B cell (primary cell): ENCODE measurements at regions not wholly inside any gene's neighbourhood (a gene's known extent, or its start where the extent isn't known, plus 50 kb on each side); places are given as distances from the start of the nearest gene placed in this dataset.
"Not testable (repeated sequence)": the region's sequence is repeated elsewhere in the genome, so short reads cannot be mapped to it uniquely, and the experiment has no call there.

Source experiments
- ATAC-seq: fragments of 200-7000 bp; cut with Tn5 transposase; one replicate; pipeline ENCODE4 v1.10.0; 2021; ENCODE audit warnings: low read depth, mild to moderate bottlenecking, moderate number of reproducible peaks, moderate library complexity
- CTCF ChIA-PET: fragments of 350-600 bp; sonication (Branson Sonifier 250); formaldehyde crosslinking; loops from one replicate; lab custom pipeline; 2021; ENCODE audit warnings: antibody characterized with exemption, inconsistent platforms; lab: Charles Lee
- POLR2A ChIA-PET: fragments of 350-600 bp; sonication (Branson Sonifier 250); formaldehyde crosslinking; loops from one replicate; lab custom pipeline; 2021; ENCODE audit warnings: antibody characterized with exemption; lab: Charles Lee
- DNase-seq: peaks from one replicate; pipeline ENCODE4 v3.0.0; 2013
- H2AFZ ChIP-seq: 2 replicates; pipeline ENCODE4 v1.6.1; 2012; ENCODE audit warnings: mild to moderate bottlenecking, low read depth, low read length; ENCODE audit not compliant: insufficient read depth, poor library complexity, severe bottlenecking
- H3K27ac ChIP-seq, 2 donors: 1 replicate in 1 of 2; 2 replicates in 1 of 2; pipeline ENCODE4 v1.5.1; 2012 to 2013; ENCODE audit warnings: low read length in 2 of 2, mild to moderate bottlenecking in 2 of 2, moderate library complexity in 1 of 2
- H3K27me3 ChIP-seq, 4 experiments: fragments of 200-600 bp in 1 of 4; sonication (generic) in 1 of 4; replicated peaks in 1 of 4; 1 replicate in 2 of 4; 2 replicates in 2 of 4; pipeline versions ENCODE4 v1.6.1 to v1.7.0; 2013 to 2016; ENCODE audit warnings: low read length in 3 of 4, mild to moderate bottlenecking in 2 of 4, mixed read lengths in 1 of 4, moderate library complexity in 1 of 4; ENCODE audit not compliant: insufficient read depth in 4 of 4, control insufficient read depth in 3 of 4; ENCODE audit errors: control extremely low read depth in 1 of 4
- H3K36me3 ChIP-seq, 2 experiments: replicated peaks in 1 of 2; 1 replicate in 1 of 2; 2 replicates in 1 of 2; pipeline versions ENCODE4 v1.6.1 to v1.7.1; 2013; ENCODE audit warnings: low read length in 1 of 2; ENCODE audit not compliant: insufficient read depth in 2 of 2, control insufficient read depth in 1 of 2; ENCODE audit errors: control extremely low read depth in 1 of 2, extremely low read depth in 1 of 2
- H3K4me1 ChIP-seq, 2 donors: fragments of 200-600 bp in 1 of 2; sonication (generic) in 1 of 2; 1 replicate in 1 of 2; 2 replicates in 1 of 2; pipeline versions ENCODE4 v1.5.1 to v1.6.1; 2013 to 2017; ENCODE audit warnings: low read length in 2 of 2; ENCODE audit not compliant: control insufficient read depth in 2 of 2, insufficient read depth in 2 of 2
- H3K4me2 ChIP-seq: replicated peaks from 2 replicates; pipeline ENCODE3; 2012; ENCODE audit warnings: mild to moderate bottlenecking, low read depth, low read length; ENCODE audit not compliant: poor library complexity, severe bottlenecking
- H3K4me3 ChIP-seq, 5 experiments: fragments of 200-600 bp in 1 of 5; sonication (generic) in 1 of 5; 1 replicate in 3 of 5; 2 replicates in 2 of 5; pipeline versions ENCODE4 v1.5.1 to v1.7.0; 2011 to 2016; ENCODE audit warnings: low read length in 4 of 5, mild to moderate bottlenecking in 4 of 5, low read depth in 2 of 5, control low read depth in 1 of 5, moderate library complexity in 1 of 5; ENCODE audit not compliant: insufficient read depth in 1 of 5; ENCODE audit errors: control extremely low read depth in 1 of 5, extremely low read depth in 1 of 5
- H3K79me2 ChIP-seq: fragments of 200-600 bp; sonication (generic); one replicate; pipeline ENCODE4 v1.6.0; 2016; ENCODE audit warnings: low read length; ENCODE audit not compliant: control insufficient read depth, insufficient read depth
- H3K9ac ChIP-seq: fragments of 200-600 bp; sonication (generic); 2 replicates; pipeline ENCODE4 v1.6.1; 2017; ENCODE audit warnings: mild to moderate bottlenecking, low read length, moderate library complexity
- H3K9me3 ChIP-seq, 3 donors: one replicate each; pipeline versions ENCODE4 v1.6.1 to v1.7.1; 2013; ENCODE audit warnings: low read length in 2 of 3; ENCODE audit not compliant: control insufficient read depth in 2 of 3, insufficient read depth in 1 of 3; ENCODE audit errors: control extremely low read depth in 1 of 3
- H4K20me1 ChIP-seq: 2 replicates; pipeline ENCODE4 v1.6.0; 2012; ENCODE audit warnings: mild to moderate bottlenecking, low read length; ENCODE audit not compliant: insufficient read depth, control insufficient read depth, poor library complexity, severe bottlenecking
- H3K27ac Mint-ChIP-seq: one replicate; pipeline ENCODE4 v1.8.0; 2021; ENCODE audit warnings: mixed read lengths
- H3K27me3 Mint-ChIP-seq: one replicate; pipeline ENCODE4 v1.8.0; 2021; ENCODE audit warnings: mixed read lengths
- H3K4me1 Mint-ChIP-seq: one replicate; pipeline ENCODE4 v1.8.0; 2021; ENCODE audit warnings: mixed read lengths
- H3K4me3 Mint-ChIP-seq: one replicate; pipeline ENCODE4 v1.8.0; 2021; ENCODE audit warnings: mixed read lengths
- H3K9me3 Mint-ChIP-seq: one replicate; pipeline ENCODE4 v1.8.0; 2022; ENCODE audit warnings: mixed read lengths; ENCODE audit not compliant: insufficient read depth
- WGBS: methylation state at CpG from one replicate; pipeline ENCODE4 v1.1.5; 2013; ENCODE audit warnings: missing lambda C conversion rate; ENCODE audit not compliant: insufficient coverage; 5-methylcytosine and 5-hydroxymethylcytosine counted together
- intact Hi-C: fragments of 100-400 bp; cut with micrococcal nuclease; formaldehyde crosslinking; loops from one replicate; pipeline ENCODE4 v1.10.0; 2022

DNA sequence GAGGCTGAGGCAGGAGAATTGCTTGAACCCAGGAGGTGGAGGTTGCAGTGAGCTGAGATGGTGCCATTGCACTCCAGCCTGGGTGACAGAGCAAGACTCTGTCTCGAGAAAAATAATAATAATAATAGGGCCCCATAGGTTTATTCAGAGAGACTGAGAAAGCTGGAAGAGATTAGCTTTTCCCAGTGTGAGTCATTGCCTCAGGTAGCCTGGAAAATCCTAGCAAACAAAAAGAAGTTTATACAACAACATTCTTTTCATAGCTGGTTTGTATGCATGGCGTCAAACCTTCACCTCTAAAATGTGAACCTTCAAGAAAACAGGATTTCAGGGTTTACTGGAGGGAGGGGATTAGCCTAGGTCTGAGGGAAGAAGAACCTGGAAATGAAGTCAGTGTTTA, 2768.8 kb upstream of the TPTE start:
- POLR2A ChIA-PET, H3K27ac ChIP-seq, H3K4me1 Mint-ChIP-seq, H3K9ac ChIP-seq, H3K36me3 ChIP-seq, H3K27me3 ChIP-seq, H3K9me3 ChIP-seq, CTCF ChIA-PET, H3K79me2 ChIP-seq, H3K27me3 Mint-ChIP-seq, H2AFZ ChIP-seq, H3K27ac Mint-ChIP-seq, H3K9me3 Mint-ChIP-seq, H3K4me1 ChIP-seq, intact Hi-C loops, H4K20me1 ChIP-seq, ATAC-seq, H3K4me2 ChIP-seq, DNase-seq, H3K4me3 Mint-ChIP-seq, H3K4me3 ChIP-seq: not testable (repeated sequence)
- no CpG with 5 or more reads among the region's 2 CpGs for WGBS

DNA sequence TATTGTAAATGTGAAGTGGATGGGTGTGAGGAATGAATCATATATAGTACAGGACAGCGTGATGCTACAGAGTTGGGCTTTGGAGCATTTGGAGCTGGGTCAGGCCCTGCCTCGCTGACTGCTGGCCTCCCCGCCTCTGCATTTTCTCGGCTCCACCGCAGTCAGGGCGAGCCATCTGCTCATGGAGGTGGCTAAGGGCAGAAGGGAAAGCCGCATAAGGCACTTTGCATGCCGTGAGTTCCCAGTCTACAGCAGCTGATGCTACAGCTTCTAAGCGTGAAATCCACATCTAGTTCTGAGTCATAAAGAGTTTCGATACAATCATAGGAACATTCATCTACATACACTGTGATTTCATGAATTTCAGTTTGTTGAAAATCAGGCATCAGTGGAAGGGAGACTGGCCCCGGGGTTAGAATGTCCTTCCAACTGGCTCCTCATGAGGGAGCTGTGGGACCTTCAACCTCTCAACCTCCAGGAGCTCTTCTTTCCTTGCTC, 2768.0 kb upstream of the TPTE start:
- POLR2A ChIA-PET, ATAC-seq, H3K9me3 Mint-ChIP-seq, H3K9ac ChIP-seq, H2AFZ ChIP-seq, H3K27ac Mint-ChIP-seq, H3K4me1 ChIP-seq, H4K20me1 ChIP-seq, H3K27me3 ChIP-seq, H3K79me2 ChIP-seq, DNase-seq, H3K4me3 Mint-ChIP-seq, H3K4me2 ChIP-seq, H3K4me1 Mint-ChIP-seq, H3K36me3 ChIP-seq, intact Hi-C loops, H3K9me3 ChIP-seq, CTCF ChIA-PET, H3K27ac ChIP-seq, H3K27me3 Mint-ChIP-seq, H3K4me3 ChIP-seq: not testable (repeated sequence)
- WGBS, result no CpG with 5 or more reads among the region's 11 CpGs

DNA sequence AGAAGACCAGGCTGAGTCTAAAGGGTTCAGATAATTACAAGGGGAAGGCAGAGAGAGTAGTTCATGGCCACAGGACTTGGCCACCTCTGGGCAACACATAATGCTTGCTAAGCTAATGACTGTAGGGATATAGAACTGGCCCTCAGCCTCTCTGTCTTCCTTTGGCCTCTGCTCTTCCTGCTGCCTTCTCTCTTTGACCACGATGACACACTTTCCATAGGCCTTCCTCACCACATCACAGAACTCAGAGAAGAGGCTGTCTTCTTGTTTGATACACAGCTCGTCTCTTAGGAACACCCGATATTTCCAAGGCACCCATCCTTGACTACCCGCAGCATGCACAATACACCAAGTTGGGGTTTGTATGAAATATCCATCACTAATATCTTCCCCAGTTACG, 2751.4 kb upstream of the TPTE start:
- H3K9ac ChIP-seq, H3K4me1 ChIP-seq, H3K4me3 ChIP-seq, H3K27ac ChIP-seq, H3K4me2 ChIP-seq, CTCF ChIA-PET, H3K9me3 Mint-ChIP-seq, DNase-seq, H3K27me3 ChIP-seq, H2AFZ ChIP-seq, H3K4me1 Mint-ChIP-seq, H4K20me1 ChIP-seq, H3K79me2 ChIP-seq, POLR2A ChIA-PET, H3K9me3 ChIP-seq, H3K36me3 ChIP-seq, H3K4me3 Mint-ChIP-seq, H3K27ac Mint-ChIP-seq, ATAC-seq, intact Hi-C loops, H3K27me3 Mint-ChIP-seq: not testable (repeated sequence)
- WGBS, result no CpG with 5 or more reads among the region's 5 CpGs

DNA sequence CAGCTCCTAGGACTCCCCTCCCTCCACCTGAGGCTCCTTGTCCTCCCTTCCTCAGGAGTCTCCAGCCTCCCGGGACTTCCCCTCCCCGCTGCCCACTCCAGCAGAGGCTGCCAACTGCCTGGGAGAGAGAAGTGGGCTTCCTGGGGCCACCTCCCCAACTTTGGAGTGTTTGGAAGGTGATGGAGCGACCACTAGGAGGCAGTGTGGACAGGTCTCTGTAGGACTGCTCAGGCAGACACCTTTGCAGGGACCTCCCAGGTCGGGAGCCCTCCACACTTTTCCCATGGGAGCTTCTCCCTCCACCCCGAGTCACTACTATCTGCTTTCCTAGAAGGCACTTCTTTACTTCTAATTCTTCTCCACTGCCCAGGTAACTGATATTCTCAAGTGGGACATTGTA, 2747.2 kb upstream of the TPTE start:
- no CpG with 5 or more reads among the region's 5 CpGs for WGBS
- H2AFZ ChIP-seq, intact Hi-C loops: not testable (repeated sequence)

More for the DNA sequence above, 2747.2 kb upstream of the TPTE start:
- H3K9me3 Mint-ChIP-seq, H3K27me3 ChIP-seq, H3K36me3 ChIP-seq, H3K9ac ChIP-seq, H3K27ac ChIP-seq, H4K20me1 ChIP-seq, H3K27ac Mint-ChIP-seq, H3K4me1 ChIP-seq, CTCF ChIA-PET, H3K4me3 ChIP-seq, POLR2A ChIA-PET, H3K4me2 ChIP-seq, H3K27me3 Mint-ChIP-seq, H3K4me3 Mint-ChIP-seq, H3K9me3 ChIP-seq, ATAC-seq, H3K79me2 ChIP-seq, H3K4me1 Mint-ChIP-seq, DNase-seq: not testable (repeated sequence)
